ENCODE measurements at regions not wholly inside any gene's neighbourhood (a gene's known extent, or its start where the extent isn't known, plus 50 kb on each side); places are given as distances from the start of the nearest gene placed in this dataset.
"Not testable (repeated sequence)": the region's sequence is repeated elsewhere in the genome, so short reads cannot be mapped to it uniquely, and the experiment has no call there.

DNA sequence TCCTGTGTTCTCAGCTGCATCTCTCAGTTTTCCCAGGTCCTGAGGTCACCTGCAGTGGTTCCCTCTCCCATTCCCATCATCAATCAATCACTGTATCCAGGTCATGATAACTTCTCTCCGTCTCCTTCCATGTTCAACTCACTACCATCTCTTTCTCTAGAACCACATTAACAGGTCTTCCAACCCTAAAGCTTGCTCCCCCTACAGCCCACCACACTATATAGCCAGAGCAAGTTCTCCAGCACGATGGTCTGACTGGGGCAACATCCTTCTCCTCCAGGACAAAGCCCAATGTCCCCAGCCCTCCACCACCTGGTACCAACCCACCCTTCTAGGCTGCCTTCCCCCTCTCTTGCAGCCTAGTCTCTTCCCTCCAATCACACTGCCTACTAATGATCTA, 241.6 kb downstream of the CDK5RAP2 start:
- no peak for DNase-seq

DNA sequence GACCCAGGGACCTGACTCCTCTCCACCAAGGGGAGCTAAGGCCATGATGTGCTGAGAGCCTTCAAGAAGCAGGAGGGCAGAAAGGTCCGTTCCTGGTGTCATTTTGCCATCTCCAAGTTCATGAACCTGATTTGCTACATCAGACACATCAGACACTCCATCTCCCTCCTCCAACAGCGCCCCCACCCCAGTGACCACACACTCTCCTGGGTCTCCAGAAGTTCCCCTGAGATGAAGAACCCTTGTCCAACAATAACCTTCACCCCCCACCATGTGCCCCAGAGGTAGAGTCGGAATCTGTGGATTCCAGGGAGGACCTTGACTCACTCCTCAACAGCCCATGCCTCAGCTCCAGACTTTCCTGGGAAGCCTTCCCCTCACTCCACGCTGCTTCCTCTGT, 242.8 kb downstream of the CDK5RAP2 start:
- DNase-seq: no peak

DNA sequence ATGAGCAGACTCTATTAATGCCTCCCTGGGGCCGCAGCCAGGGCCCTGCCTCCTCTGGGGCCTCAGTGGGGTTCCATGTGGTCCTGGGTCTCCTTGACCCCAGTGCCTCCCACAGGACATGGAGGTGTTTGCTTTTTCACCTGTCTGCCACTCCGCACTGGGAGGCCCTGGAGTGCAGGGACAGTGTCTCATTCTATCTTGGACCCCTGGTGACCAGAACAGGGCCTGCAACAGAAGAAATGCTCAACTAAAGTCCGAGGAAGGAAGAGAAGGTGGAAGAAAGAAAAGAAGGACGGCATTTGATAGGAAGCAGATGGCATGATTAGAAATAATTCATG, 243.2 kb downstream of the CDK5RAP2 start:
- DNase-seq: no peak

DNA sequence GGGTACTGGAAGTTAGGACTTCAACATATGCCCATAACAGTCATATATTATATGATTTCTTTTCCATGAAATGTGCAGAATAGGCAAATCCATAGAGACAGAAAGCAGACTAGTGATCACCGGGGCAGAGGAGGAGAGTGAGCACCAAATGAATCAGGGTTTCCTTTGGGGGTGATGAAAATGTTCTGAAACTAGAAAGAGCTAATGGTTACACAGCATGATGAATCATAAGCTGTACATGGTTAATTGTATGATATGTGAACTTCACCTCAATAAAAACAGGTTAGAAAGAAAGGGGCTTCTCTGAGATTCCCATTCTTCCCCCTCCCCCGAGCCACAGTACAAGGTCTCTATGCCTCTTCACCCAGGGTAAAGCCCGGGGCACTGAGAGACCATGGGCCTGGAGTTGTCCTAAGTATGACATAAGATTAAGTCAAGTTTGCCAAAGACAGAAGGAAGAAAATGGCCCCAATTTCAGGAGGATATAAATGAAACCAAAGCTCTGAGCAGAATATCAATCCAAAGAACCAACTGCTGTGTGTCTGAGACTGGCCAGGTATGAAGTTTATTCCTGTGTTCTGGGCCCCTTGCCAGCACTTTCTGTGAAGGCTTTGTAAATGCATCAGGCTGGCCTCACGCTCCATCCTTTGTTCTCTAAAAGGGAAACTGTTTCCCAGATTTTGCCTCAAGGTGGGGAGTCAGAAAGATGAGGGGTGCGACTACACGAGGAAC, 243.8 kb downstream of the CDK5RAP2 start:
- no peak for DNase-seq

DNA sequence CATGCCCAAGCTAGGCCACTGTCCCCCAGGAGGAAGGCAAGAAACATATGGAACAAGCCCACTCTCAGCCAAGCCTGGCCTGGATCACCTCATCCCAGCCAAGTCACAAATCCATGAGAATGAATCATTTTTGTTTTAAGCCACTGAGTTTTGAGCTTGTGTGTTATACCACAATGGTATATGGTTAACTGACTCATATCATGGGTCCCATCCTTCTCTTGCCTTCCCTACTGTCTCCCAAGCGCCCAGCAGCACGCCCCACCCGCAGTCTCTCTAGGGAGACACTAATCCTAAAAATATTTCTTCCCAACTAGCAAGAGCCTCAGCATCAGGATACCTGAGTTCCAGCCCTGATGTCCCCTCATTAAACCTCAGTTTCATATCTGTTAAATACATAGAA, 248.1 kb downstream of the CDK5RAP2 start:
- DNase-seq: no peak

DNA sequence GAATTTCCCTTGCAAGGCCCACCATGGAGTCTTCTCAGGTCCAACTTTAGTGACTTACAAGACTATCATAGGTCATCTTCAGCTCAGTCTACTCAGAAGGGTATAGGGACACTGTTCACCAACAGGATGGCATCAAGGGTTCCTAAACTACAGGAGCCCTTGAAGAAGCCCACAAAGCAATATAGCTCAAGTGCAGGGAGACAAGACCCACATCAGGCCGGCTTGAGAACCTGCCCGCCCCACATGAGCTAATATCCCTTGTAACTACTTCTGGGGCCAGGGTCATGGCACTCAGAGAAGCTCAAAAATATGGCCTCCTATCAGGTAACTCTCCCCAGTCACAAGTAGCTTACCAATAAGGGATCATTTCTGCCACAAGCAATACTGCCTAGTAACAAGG, 249.9 kb downstream of the CDK5RAP2 start:
- no peak for DNase-seq

DNA sequence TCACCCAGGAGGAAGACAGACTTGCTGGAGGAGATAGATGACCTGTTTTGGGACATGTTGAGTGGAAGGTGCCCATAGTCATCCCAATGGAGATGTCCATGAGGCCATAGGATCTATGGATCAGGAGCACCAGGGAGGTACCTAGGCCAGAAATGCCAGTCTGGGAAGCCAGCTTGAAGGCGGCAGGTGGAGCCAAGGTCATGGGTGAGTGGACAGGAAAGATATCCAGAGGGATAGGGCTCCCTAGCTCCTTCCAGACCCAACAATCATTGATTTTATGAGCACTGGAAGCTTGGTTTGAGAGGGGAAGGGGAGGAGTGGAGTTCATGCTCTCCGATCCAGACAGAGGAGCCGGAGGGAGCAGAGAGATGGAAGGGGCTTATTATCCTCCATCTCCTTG, 252.6 kb downstream of the CDK5RAP2 start:
- no peak for DNase-seq

DNA sequence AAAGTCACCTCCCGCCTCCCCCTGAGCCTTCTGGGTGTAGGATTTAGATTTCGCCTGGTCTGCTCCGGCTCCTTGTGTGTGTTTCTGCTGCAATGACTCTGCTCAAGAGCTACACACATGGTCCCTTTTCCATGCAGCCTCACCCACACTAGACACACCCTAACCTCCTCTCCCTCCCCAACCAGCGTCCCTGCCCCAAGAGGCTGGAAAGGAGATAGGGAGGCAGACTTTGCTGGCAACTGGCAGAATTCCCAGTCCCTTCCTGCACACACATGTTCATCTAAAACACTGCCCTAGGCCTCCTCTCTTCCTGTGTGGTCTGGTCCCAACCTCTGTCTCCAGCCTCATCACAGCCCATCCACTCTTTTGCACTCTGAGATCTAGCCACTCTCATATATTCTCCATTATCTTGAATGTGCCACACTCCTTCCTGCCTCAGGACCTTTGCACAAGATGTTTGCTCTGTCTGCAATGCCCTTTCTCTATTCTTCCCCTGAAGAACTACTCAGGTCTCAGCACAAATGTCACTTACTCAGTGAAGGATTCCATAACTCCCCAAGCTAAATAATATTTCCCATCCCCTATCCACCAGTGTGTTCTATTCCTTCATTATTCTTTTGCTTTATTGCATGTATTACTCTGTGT, 253.8 kb downstream of the CDK5RAP2 start:
- peak; percentile 8 for DNase-seq

DNA sequence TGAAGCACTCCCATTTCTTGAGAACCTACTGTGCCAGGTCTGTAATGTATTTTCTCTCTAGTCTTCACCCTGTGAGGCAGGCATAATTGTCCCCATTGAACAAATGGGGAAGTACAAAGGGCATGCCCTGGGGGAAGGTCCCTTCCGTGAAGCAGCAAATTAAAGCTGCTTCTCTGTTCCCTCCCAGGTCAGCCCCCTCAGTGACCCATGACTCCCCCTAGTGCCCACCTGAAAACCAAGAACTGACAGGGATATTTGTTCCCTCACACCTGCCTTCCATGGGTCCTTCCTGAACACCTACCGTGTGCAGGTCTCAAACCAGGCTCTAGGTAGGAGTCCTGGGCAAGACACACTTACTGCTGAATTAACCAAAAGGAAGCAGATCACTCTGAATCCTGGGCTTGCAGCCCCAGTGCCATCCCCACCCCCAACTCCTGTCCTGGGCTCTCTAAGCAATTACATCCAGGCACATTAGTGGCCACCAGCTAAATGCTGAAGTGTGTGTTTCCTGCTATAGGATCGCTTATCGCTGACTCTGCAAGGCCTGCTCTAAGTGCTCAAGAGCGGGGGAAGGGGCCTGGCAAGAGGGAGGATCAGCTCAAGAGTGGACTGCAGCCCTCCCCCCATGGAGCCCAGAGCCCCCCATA, 254.8 kb downstream of the CDK5RAP2 start:
- no peak for DNase-seq

DNA sequence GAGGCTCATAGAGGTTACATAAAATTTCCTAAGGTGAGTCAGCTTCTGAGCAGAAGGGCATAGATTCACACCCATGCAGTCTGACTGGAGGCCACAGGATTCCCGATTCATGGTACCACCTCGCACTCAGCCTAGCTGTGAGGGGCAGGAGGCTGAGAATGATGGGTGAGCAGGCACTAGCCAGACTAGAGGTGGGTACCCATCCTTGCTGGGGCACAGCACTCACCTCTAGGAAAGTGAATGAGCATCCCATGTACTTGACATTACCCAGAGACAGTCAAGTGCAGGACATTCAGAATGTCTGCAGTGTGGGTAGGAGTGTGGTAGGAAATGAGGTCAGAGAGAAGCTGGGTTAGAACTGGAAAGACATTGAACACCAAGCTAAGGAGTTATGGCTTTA, 255.5 kb downstream of the CDK5RAP2 start:
- DNase-seq: no peak

DNA sequence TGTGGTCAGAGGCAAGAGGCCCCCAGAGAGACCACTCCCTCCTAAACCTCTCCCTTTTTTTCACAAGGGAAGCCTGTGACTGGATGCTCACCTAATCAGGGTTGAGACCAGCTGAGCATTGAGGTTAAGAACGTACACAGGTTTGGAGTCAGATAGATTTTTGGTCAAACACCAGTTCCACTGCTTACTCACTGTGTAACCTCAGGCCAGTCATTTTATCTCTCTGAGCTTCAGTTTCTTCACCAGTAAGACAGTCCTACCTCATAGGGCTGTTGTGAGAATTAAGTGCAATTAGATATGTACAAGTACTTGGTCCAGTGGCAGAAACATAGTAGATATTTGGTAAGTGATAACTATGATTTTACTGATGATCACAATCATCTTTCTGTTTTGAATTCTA, 256.8 kb downstream of the CDK5RAP2 start:
- DNase-seq: no peak

DNA sequence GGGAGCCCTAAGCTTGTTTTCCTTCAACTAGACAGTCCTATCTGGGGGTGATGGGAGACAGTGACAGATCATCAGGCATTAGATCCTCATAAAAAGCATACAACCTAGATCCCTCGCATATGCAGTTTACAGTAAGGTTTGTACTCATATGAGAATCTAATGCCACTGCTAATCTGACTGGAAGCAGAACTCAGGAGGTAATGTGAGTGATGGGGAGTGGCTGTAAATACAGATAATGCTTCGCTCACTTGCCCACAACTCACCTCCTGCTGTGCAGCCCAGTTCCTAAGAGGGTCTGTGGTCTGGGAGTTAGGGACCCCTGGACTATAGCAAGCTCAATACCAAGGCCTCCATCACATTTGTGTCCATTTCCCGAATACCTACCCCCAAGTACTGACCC, 260.5 kb downstream of the CDK5RAP2 start:
- no peak for DNase-seq

DNA sequence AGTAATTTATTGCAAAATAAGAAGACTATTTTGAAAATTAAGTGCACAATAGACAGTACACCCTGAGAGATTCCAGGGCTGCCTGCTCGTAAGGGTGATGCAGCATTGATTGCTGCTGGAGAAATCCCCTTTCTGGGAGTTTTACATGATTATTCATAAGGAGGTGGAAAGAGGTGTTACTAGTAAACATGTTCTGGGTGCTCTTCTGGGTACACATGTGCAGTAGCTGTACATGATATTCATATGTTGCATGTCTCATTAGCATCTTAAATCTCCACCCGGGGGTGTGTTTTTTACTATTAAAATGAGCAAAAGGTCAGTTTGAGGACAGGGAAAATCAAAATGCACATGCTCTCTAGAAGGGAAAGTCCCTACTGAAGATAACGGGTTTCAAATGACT, 264.8 kb downstream of the CDK5RAP2 start:
- DNase-seq: no peak

DNA sequence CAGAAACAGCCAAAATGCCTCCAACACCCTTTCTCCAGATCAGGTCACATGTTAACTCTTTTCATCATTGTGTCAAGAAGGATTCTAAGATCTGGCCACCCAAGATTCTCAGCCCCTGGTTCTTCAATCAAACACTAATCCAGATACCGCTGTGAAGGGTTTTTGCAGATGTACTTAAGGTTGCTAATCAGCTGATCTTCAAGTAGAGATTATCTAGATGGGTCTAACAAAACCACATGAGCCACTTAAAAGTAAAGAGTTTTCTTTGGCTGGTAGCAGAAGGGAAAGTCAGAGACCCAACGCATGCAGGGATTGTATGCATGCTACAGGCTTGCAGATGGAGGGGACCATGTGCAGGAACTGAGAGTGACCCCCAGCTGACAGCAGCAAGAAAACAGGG, 267.9 kb downstream of the CDK5RAP2 start:
- no peak for DNase-seq

DNA sequence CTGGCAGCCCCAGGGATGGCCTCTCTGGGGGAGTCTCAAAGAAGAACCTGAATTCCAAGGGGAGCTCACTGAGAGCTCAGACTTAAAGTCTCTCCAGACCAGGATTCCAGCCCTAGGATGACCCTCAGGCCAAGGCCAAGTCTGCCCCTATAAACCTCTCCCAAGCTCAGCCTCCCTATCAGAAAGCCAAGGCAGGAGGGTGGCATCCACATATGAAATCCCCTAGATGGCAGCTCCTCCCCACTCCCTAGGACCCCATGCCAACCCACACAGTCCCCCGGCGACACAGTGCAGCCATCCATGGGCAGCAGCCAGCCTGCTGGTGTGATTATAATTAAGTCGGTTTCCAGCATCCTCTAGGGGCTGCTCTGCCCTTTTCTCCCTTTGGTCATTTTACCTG, 269.9 kb downstream of the CDK5RAP2 start:
- DNase-seq: no peak

DNA sequence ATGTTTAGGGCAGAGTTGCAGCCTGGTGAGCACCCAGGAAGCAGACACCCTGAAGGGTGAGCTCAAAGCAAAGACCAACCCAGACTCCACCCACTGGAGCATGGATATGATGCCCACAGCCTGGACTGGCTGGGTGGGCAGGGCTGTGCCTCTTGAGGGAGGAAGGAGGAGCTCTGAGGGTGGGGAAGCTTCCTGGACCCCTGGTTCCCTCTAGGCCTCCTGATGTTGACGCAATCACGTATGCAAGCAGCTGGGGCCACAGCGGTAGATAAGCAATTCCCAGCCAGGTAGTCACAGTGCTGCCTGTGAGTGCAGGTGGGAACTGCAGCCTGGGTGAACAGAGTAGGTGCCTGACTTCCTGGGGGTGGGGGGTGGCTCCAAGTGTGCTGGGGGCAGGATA, 271.5 kb downstream of the CDK5RAP2 start:
- DNase-seq: no peak

DNA sequence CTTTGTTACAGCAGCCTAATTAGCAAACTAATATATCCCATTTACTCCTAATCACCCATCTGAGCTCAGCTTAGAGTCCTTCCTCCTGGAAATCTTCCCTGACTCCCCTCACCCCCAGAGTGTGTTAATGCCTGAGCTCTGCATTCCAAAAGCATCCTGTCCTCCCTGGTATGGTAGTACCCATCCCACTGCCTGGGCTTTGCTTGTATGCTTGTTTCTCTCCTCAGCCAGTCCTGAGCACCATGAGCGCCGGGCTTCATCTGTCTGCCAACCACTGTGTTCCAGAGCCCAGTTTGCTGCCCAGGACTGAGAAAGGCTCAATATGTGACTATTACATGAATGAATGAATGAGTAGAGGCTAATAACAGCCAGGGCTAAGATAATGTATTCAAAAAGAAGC, 272.4 kb downstream of the CDK5RAP2 start:
- no peak for DNase-seq

DNA sequence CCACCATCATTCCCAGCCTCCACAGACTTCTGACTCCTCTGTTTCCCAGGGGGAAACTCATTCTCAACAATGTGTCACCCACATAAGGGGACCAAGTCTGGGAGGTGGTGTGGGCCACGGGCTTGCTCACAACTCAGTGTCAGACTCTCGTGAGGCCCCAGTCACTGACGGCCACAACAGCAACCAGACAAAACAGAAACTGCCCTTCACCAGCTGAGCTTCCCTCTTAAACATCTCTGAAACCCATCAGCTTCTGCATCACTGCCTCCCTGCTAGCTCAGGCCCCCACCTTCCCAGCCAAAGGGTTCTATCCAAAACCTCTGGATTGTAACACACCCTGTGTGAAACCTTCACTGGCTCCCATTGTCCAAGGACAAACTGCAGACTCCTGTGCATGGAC, 273.4 kb downstream of the CDK5RAP2 start:
- no peak for DNase-seq

DNA sequence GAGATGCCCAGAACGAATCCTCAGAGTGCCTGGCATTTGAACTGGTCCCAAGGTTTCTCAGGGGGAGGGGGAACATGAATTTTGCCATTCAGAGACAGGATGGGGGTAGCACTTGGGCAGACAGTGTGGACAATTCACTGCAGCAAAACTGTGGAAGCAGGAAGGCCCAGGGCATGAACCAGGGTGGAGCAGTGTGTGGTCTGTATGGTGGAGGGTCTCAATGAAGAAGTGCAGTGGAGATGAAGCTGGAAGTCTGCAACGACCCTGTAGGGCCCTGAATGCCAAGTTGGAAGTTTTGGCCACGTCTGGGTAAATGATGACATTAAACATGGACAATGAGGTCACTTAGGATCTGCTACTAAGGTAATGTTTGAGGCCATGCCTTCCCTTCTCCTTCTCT, 273.9 kb downstream of the CDK5RAP2 start:
- DNase-seq: no peak

DNA sequence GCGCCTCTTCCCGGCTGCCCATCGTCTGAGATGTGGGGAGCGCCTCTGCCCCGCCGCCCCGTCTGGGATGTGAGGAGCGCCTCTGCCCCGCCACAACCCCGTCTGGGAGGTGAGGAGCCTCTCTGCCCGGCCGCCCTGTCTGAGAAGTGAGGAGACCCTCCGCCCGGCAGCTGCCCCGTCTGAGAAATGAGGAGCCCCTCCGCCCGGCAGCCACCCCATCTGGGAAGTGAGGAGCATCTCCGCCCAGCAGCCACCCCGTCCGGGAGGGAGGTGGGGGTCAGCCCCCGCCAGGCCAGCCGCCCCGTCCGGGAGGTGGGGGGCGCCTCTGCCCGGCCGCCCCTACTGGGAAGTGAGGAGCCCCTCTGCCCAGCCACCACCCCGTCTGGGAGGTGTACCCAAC, 275.1 kb downstream of the CDK5RAP2 start:
- DNase-seq: not testable (repeated sequence)

DNA sequence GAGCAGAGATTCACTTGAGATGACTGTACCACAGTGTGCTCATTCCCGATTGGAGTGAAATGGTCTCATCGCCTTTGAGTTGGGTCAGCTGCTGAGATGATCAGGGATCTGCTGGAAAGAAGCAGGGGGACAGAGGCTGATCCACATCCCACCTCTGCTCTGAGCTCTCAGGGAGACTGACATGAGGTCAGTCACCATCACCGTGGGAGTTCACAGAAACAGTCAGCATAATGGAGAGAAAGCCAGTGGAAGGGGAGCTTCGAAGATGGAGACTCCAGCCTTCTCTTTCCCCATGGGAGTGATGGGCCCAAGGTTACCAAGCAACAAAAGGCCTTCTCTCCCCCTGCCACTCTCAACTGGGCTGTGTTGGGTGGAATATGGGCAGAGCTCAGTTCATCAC, 276.4 kb downstream of the CDK5RAP2 start:
- no peak for DNase-seq

DNA sequence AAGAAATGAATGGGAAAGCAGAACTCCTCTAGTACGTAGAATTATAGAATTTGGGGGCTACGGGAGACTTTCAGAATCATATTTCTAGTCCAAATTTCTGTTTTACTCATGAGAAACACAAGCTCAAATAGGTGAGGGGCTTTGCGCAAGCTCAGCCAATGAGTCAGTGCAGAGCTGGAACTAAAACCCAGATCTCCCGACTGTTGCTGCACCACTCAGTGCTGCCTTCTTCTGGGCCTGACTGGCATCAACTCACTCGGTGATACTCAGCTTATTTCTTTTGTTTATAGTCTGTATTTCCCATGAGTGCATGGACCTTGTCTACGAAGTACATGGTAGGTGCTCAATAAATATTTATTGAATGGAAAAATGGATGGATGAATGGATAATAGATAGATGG, 280.2 kb downstream of the CDK5RAP2 start:
- no peak for DNase-seq

DNA sequence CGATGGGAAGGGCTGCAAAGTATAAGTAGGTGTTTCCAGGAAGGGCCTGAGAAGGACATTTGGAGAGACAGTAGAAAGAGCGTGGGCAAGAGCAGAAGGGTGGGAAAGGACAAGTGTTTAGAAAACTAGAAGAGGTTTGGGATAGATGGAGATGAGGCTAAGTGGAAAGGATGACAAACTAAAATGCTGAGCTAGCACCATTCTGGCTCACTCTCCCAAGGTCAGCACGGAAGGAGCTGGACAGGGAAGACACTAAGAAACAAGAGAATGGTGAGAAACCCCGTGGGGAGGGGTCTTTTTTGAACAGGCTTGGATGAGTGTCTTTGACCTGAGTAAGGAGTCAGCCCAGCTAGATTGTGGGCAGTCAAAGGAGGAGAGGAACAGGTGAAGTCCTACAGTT, 286.0 kb downstream of the CDK5RAP2 start:
- no peak for DNase-seq

DNA sequence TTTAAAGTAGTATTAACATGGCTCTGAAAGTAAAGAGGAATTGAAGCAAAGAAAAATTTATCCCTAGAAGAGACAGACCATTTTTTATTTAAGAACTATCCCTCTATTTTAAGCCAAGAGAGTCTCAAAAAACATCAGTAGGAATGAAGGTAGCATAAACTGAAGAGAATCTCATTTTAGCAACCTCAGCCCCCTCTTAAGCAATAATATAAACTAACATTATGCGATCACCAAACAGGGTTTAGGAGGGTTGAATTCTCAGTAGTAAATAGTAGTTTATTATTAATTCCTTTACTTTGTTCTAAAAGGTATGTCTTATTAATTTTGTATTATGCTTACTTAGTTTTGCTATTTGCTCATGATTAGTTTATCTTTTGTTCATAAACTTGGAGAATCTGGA, 287.4 kb downstream of the CDK5RAP2 start:
- DNase-seq: no peak

DNA sequence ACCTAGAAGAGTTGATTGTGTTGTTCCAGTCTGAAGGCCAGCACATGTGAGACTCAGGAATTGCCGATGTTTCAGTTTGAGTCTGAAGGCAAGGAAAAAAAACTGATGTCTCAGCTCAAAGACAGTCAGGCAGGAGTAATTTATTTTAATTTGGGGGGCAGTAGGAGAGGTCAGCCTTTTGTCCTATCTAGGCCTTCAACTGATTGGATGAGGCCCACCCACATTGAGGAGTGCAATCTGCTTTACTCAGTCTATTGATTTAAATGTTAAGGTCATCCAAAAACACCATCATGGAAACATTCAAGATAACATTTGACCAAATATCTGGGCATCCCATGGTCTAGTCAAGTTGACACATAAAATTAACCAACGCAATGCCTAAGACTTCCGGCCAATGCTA, 288.9 kb downstream of the CDK5RAP2 start:
- no peak for DNase-seq

Data from NCI-H1694 (cell line).